A673 (cell line): ENCODE measurements at regions not wholly inside any gene's neighbourhood (a gene's known extent, or its start where the extent isn't known, plus 50 kb on each side); places are given as distances from the start of the nearest gene placed in this dataset.

Experiments
- BruUV-seq: library from RNA; stranded (reverse); fragments of 400-500 nt; replicated peaks from 2 replicates; lab custom pipeline; 2021; lab: Mats Ljungman, UMichigan
- CTCF ChIA-PET: fragments of 300-600 bp; sonication (Branson Sonifier 250); formaldehyde crosslinking; loops from one replicate; lab custom pipeline; 2022; ENCODE audit warnings: antibody characterized with exemption; lab: Charles Lee
- POLR2A ChIA-PET: fragments of 300-600 bp; sonication (Branson Sonifier 250); formaldehyde crosslinking; loops from one replicate; lab custom pipeline; 2022; ENCODE audit warnings: antibody characterized with exemption; ENCODE audit not compliant: low non-redundant PET; lab: Charles Lee
- DNase-seq: peaks from one replicate; pipeline ENCODE4 v3.0.0-alpha.2; 2015; ENCODE audit warnings: low spot score
- H3K27ac ChIP-seq: fragments of 200-600 bp; sonication (generic); 2 replicates; pipeline ENCODE4 v1.5.1; 2016; ENCODE audit warnings: mixed run types, low read depth, mild to moderate bottlenecking, mixed read lengths, antibody characterized with exemption, low read length; ENCODE audit not compliant: poor library complexity, severe bottlenecking
- H3K27me3 ChIP-seq: fragments of 200-600 bp; sonication (generic); replicated peaks from 2 replicates; pipeline ENCODE4 v1.6.1; 2017; ENCODE audit warnings: mixed run types, low read depth, mild to moderate bottlenecking, mixed read lengths, antibody characterized with exemption, low read length; ENCODE audit not compliant: insufficient read depth, poor library complexity
- H3K36me3 ChIP-seq: fragments of 200-600 bp; sonication (generic); 2 replicates; pipeline ENCODE4 v1.6.1; 2016; ENCODE audit warnings: mixed run types, mild to moderate bottlenecking, mixed read lengths, antibody characterized with exemption, low read length; ENCODE audit not compliant: insufficient read depth, poor library complexity, severe bottlenecking
- H3K4me1 ChIP-seq: fragments of 200-600 bp; sonication (generic); 2 replicates; pipeline ENCODE4 v1.6.1; 2017; ENCODE audit warnings: mixed run types, mild to moderate bottlenecking, mixed read lengths, antibody characterized with exemption, low read length; ENCODE audit not compliant: insufficient read depth, poor library complexity, severe bottlenecking
- H3K4me3 ChIP-seq: fragments of 200-600 bp; sonication (generic); 2 replicates; pipeline ENCODE4 v1.5.1; 2016; ENCODE audit warnings: low read depth, mixed run types, mild to moderate bottlenecking, mixed read lengths, low read length; ENCODE audit not compliant: poor library complexity, severe bottlenecking
- H3K9me3 ChIP-seq: fragments of 200-600 bp; sonication (generic); 2 replicates; pipeline ENCODE4 v1.6.1; 2016; ENCODE audit warnings: mixed run types, low read depth, mild to moderate bottlenecking, mixed read lengths, antibody characterized with exemption, low read length; ENCODE audit not compliant: poor library complexity, severe bottlenecking
- CTCF ChIP-seq: fragments of 300-800, 200-600 bp; sonication (generic); conservative IDR thresholded peaks from 2 replicates; pipeline ENCODE4 v1.5.1; 2017; ENCODE audit warnings: low read depth, mild to moderate bottlenecking, antibody characterized with exemption, low read length, moderate library complexity, mixed read lengths
- EZH2 ChIP-seq: fragments of 200-600 bp; sonication (generic); IDR thresholded peaks from 2 replicates; pipeline ENCODE4 v1.6.1; 2017; ENCODE audit warnings: borderline replicate concordance, low read depth, mild to moderate bottlenecking, mixed read lengths, antibody characterized with exemption, low read length; ENCODE audit not compliant: poor library complexity, severe bottlenecking
- intact Hi-C: fragments of 100-400 bp; cut with micrococcal nuclease; formaldehyde crosslinking; loops from one replicate; pipeline ENCODE4 v1.10.0; 2022; ENCODE audit not compliant: unreplicated experiment

GRCh38 chr7:41891950-41892349 is 189.1 kb upstream of the INHBA start:
- no peak for DNase-seq
- H3K4me3 ChIP-seq, result no peak overlapping the region
- H3K27ac ChIP-seq, result no peak overlapping the region
- ChIA-PET POLR2A (no interaction called here), CTCF (no interaction called here)
- peaks cover 25% of the 10 kb centered on the region for H3K4me1 ChIP-seq
- H3K9me3 ChIP-seq, result no peaks in the 10 kb centered on the region
- H3K36me3 ChIP-seq, result no peaks in the 10 kb centered on the region
- TF ChIP-seq CTCF, result no peak
- TF ChIP-seq EZH2, result no peak
- BruUV-seq, result no TSS peak
- no peaks in the 10 kb centered on the region for H3K27me3 ChIP-seq
- intact Hi-C loops, result no loop called here

DNA sequence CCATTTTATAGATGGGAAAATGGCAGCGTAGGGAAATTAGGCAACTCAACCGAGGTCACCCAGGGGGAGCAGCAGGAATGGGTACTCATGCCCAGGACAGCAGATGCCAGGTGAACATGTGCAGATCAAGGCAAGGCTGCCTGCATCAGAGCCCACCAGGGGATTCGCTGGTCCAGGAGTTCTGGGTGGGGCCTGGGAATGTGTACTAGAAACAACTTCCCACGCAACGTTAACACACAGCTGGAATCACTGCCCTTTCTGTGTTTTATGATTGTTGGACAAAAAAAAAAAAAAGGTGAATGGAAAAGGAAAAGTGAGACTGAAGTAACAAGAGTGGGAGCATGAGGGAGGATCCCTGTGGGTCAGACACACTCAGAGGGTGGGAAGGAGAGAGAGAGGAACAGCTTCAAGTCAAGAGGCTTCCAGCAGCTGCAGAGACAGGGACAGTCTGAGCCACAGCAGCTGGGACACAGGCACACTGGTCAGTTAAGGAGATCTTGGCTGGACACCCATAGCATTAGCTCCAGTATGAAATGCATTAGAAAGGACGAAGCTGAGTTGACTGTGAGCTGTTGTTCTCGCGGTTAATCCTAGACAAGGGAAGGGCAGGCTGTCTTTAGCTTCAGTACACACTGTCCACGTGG is 187.9 kb upstream of the INHBA start:
- Histone ChIP-seq H3K27me3 (no peaks in the 10 kb centered on the region), H3K4me1 (peaks cover 37% of the 10 kb centered on the region), H3K27ac (no peak overlapping the region), H3K4me3 (no peak overlapping the region), H3K36me3 (no peaks in the 10 kb centered on the region), H3K9me3 (no peaks in the 10 kb centered on the region)
- CTCF ChIA-PET, result no interaction called here
- no peak for DNase-seq
- POLR2A ChIA-PET, result no interaction called here
- BruUV-seq, result no TSS peak
- intact Hi-C loops, result no loop called here
- no peak for TF ChIP-seq EZH2

GRCh38 chr7:41889472-41889871 is 186.6 kb upstream of the INHBA start:
- BruUV-seq, result no TSS peak
- no peaks in the 10 kb centered on the region for H3K27me3 ChIP-seq
- no peak overlapping the region for H3K27ac ChIP-seq
- ChIA-PET POLR2A (no interaction called here), CTCF (no interaction called here)
- no peak for TF ChIP-seq CTCF
- no peak for TF ChIP-seq EZH2
- H3K36me3 ChIP-seq, result no peaks in the 10 kb centered on the region
- H3K9me3 ChIP-seq, result no peaks in the 10 kb centered on the region
- peaks cover 46% of the 10 kb centered on the region for H3K4me1 ChIP-seq
- H3K4me3 ChIP-seq, result no peak overlapping the region
- DNase-seq, result no peak
- intact Hi-C loops, result no loop called here

- Histone ChIP-seq H3K27me3 (no peaks in the 10 kb centered on the region), H3K4me1 (peaks cover 46% of the 10 kb centered on the region), H3K36me3 (no peaks in the 10 kb centered on the region), H3K4me3 (no peak overlapping the region), H3K9me3 (no peaks in the 10 kb centered on the region), H3K27ac (no peak overlapping the region)
- DNase-seq, result no peak
- ChIA-PET CTCF (no interaction called here), POLR2A (no interaction called here)
- TF ChIP-seq CTCF (no peak), EZH2 (no peak)
- BruUV-seq, result no TSS peak
- intact Hi-C loops, result no loop called here
These were observed 186.2 kb upstream of the INHBA start for GRCh38 chr7:41889040-41889439.
